ENCODE measurements at regions not wholly inside any gene's neighbourhood (a gene's known extent, or its start where the extent isn't known, plus 50 kb on each side); places are given as distances from the start of the nearest gene placed in this dataset.

- TF ChIP-seq, protein P1, sequence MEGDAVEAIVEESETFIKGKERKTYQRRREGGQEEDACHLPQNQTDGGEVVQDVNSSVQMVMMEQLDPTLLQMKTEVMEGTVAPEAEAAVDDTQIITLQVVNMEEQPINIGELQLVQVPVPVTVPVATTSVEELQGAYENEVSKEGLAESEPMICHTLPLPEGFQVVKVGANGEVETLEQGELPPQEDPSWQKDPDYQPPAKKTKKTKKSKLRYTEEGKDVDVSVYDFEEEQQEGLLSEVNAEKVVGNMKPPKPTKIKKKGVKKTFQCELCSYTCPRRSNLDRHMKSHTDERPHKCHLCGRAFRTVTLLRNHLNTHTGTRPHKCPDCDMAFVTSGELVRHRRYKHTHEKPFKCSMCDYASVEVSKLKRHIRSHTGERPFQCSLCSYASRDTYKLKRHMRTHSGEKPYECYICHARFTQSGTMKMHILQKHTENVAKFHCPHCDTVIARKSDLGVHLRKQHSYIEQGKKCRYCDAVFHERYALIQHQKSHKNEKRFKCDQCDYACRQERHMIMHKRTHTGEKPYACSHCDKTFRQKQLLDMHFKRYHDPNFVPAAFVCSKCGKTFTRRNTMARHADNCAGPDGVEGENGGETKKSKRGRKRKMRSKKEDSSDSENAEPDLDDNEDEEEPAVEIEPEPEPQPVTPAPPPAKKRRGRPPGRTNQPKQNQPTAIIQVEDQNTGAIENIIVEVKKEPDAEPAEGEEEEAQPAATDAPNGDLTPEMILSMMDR (IDR thresholded peaks at IDR 0.05; ENCODE audit: low read depth, low read length): no peak
- TF ChIP-seq EZH2phosphoT487 (IDR thresholded peaks at IDR 0.05; ENCODE audit: low read depth): no peak
- no peak overlapping the region for H3K4me3 ChIP-seq (ENCODE audit: low read length)
- no peak overlapping the region for H3K9ac ChIP-seq (ENCODE audit: low read length)
- no peaks in the 10 kb centered on the region for H3K4me1 ChIP-seq (ENCODE audit: low read length)
- H3K4me2 ChIP-seq (ENCODE audit: low read length): no peak overlapping the region
- no peak overlapping the region for H3K27ac ChIP-seq (ENCODE audit: low read length)
- H4K20me1 ChIP-seq (ENCODE audit: insufficient read depth, low read length): no peaks in the 10 kb centered on the region
- no peaks in the 10 kb centered on the region for H3K36me3 ChIP-seq (replicated peaks; ENCODE audit: low read depth, low read length)
- no peaks in the 10 kb centered on the region for H3K27me3 ChIP-seq (ENCODE audit: low read depth, low read length)
- no peak overlapping the region for H2AFZ ChIP-seq (ENCODE audit: low read depth, low read length)
- H3K9me3 ChIP-seq (ENCODE audit: insufficient read depth, low read length): no peaks in the 10 kb centered on the region
- no peaks in the 10 kb centered on the region for H3K79me2 ChIP-seq (ENCODE audit: low read length)
Observed at GRCh38 chr18:11271954-11272353, 122.6 kb upstream of the PIEZO2 start.

- TF ChIP-seq EZH2phosphoT487 (IDR thresholded peaks at IDR 0.05; ENCODE audit: low read depth): no peak
- TF ChIP-seq, protein P1 (IDR thresholded peaks at IDR 0.05; ENCODE audit: low read depth, low read length): no peak
- Histone ChIP-seq H3K9ac (ENCODE audit: low read length) (no peak overlapping the region), H3K79me2 (ENCODE audit: low read length) (no peaks in the 10 kb centered on the region), H3K4me3 (ENCODE audit: low read length) (no peak overlapping the region), H3K4me2 (ENCODE audit: low read length) (no peak overlapping the region), H3K4me1 (ENCODE audit: low read length) (no peaks in the 10 kb centered on the region), H4K20me1 (ENCODE audit: insufficient read depth, low read length) (no peaks in the 10 kb centered on the region), H3K9me3 (ENCODE audit: insufficient read depth, low read length) (no peaks in the 10 kb centered on the region), H3K27me3 (ENCODE audit: low read depth, low read length) (no peaks in the 10 kb centered on the region), H2AFZ (ENCODE audit: low read depth, low read length) (no peak overlapping the region), H3K36me3 (replicated peaks; ENCODE audit: low read depth, low read length) (no peaks in the 10 kb centered on the region), H3K27ac (ENCODE audit: low read length) (no peak overlapping the region)
Observed at GRCh38 chr18:11269257-11269656, 119.9 kb upstream of the PIEZO2 start.

DNA sequence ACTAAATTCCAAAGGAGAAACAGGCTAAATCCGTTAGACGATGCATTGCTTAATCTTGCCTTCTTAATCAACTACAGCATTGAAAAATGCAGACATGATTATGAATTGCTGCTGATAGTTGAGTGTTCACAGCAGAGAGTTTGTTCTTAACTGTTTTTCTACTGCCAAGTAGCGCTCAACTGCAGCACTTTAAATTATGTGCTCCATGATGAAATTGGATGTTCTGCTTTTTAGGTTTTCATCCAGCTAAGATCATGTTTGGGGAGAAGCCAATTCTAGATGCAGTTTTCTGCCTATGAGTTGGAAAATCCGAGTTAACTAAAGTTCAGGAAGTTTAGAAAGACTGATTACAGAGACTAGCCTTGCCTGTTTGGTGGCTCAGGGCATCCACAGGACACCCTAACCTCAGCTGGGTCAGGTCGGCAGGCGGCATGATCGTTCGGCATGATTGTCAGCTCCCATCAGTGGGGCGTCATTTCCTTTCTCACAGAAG lies 119.4 kb upstream of the PIEZO2 start:
- no peak overlapping the region for H3K4me2 ChIP-seq (ENCODE audit: low read length)
- no peaks in the 10 kb centered on the region for H3K27me3 ChIP-seq (ENCODE audit: low read depth, low read length)
- no peaks in the 10 kb centered on the region for H3K36me3 ChIP-seq (replicated peaks; ENCODE audit: low read depth, low read length)
- no peaks in the 10 kb centered on the region for H3K79me2 ChIP-seq (ENCODE audit: low read length)
- H3K9ac ChIP-seq (ENCODE audit: low read length): no peak overlapping the region
- no peak overlapping the region for H3K4me3 ChIP-seq (ENCODE audit: low read length)
- H2AFZ ChIP-seq (ENCODE audit: low read depth, low read length): no peak overlapping the region
- H4K20me1 ChIP-seq (ENCODE audit: insufficient read depth, low read length): no peaks in the 10 kb centered on the region
- H3K9me3 ChIP-seq (ENCODE audit: insufficient read depth, low read length): no peaks in the 10 kb centered on the region
- H3K4me1 ChIP-seq (ENCODE audit: low read length): no peaks in the 10 kb centered on the region
- TF ChIP-seq EZH2phosphoT487 (IDR thresholded peaks at IDR 0.05; ENCODE audit: low read depth): no peak
- TF ChIP-seq, protein P1 (IDR thresholded peaks at IDR 0.05; ENCODE audit: low read depth, low read length): no peak
- no peak overlapping the region for H3K27ac ChIP-seq (ENCODE audit: low read length)

- Histone ChIP-seq H3K9me3 (ENCODE audit: insufficient read depth, low read length) (no peaks in the 10 kb centered on the region), H3K4me2 (ENCODE audit: low read length) (no peak overlapping the region), H3K27me3 (ENCODE audit: low read depth, low read length) (no peaks in the 10 kb centered on the region), H3K9ac (ENCODE audit: low read length) (no peak overlapping the region), H3K27ac (ENCODE audit: low read length) (no peak overlapping the region), H3K79me2 (ENCODE audit: low read length) (no peaks in the 10 kb centered on the region), H2AFZ (ENCODE audit: low read depth, low read length) (no peak overlapping the region), H4K20me1 (ENCODE audit: insufficient read depth, low read length) (no peaks in the 10 kb centered on the region), H3K4me3 (ENCODE audit: low read length) (no peak overlapping the region), H3K36me3 (replicated peaks; ENCODE audit: low read depth, low read length) (no peaks in the 10 kb centered on the region), H3K4me1 (ENCODE audit: low read length) (no peaks in the 10 kb centered on the region)
- no peak for TF ChIP-seq EZH2phosphoT487 (IDR thresholded peaks at IDR 0.05; ENCODE audit: low read depth)
- TF ChIP-seq, protein P1 (IDR thresholded peaks at IDR 0.05; ENCODE audit: low read depth, low read length): no peak
Observed at GRCh38 chr18:11268153-11268552, 118.8 kb upstream of the PIEZO2 start.

Measured in OCI-LY3 (cell line).